Brain pericyte (primary cell): ENCODE measurements at regions not wholly inside any gene's neighbourhood (a gene's known extent, or its start where the extent isn't known, plus 50 kb on each side); places are given as distances from the start of the nearest gene placed in this dataset.
"Not testable (repeated sequence)": the region's sequence is repeated elsewhere in the genome, so short reads cannot be mapped to it uniquely, and the experiment has no call there.

Experiments used
- DNase-seq: peaks from one replicate; pipeline ENCODE4 v3.0.0-alpha.2; 2012; ENCODE audit warnings: low read depth, low spot score

GRCh38 chr6:167408235-167408869 lies 83.5 kb downstream of the TTLL2 start:
- no peak for DNase-seq

DNA sequence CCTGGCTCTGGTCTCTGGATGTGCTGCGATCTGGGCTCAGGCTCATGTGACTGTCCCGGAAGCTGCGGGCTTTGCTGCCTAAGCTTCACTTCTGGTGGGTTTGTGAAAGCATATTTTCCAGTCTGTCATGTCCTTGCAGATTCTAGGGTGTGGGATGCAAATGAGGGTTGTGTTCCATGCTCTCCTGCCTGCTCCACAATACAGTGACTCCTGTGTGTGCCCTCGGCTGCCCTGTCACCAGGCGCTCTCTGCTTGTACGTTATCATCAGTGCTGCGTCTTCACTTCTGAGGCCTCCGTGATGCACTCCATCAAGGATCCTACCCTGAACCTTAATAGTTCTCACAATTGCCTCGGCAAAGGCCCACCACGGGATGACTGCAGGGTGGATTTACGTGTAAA lies 84.2 kb downstream of the TTLL2 start:
- no peak for DNase-seq

- no peak for DNase-seq
These were observed 84.8 kb downstream of the TTLL2 start for GRCh38 chr6:167409694-167410093.

GRCh38 chr6:167410462-167410861 lies 85.6 kb downstream of the TTLL2 start:
- no peak for DNase-seq

GRCh38 chr6:167412506-167412905 lies 87.6 kb downstream of the TTLL2 start:
- DNase-seq = no peak

DNA sequence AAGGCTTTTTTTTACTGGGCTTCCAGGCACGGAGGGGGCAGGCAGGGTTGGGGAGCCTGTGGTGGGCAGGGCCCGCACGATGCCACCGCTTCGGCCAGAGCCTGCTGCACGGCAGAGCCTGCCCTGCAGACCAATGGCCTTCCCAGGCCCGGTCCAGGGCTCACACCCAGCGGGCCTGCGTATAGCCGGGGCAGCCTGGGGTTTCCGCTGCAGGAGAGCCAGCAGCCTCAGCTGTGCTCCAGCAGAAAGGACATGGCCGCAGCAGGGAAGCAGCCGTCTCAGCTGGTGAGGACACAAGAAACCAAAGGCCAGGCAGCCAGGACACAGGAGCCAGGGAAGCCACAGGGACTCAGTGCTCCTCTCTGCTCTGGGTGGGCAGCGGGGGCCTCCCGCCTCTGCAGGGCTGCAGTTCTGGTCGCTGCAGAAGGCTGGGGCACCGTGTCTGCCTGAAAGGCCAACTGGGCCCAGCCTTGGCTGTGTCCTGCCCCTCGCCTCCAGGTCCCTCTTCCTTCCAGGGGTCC lies 90.6 kb downstream of the TTLL2 start:
- DNase-seq = no peak

DNA sequence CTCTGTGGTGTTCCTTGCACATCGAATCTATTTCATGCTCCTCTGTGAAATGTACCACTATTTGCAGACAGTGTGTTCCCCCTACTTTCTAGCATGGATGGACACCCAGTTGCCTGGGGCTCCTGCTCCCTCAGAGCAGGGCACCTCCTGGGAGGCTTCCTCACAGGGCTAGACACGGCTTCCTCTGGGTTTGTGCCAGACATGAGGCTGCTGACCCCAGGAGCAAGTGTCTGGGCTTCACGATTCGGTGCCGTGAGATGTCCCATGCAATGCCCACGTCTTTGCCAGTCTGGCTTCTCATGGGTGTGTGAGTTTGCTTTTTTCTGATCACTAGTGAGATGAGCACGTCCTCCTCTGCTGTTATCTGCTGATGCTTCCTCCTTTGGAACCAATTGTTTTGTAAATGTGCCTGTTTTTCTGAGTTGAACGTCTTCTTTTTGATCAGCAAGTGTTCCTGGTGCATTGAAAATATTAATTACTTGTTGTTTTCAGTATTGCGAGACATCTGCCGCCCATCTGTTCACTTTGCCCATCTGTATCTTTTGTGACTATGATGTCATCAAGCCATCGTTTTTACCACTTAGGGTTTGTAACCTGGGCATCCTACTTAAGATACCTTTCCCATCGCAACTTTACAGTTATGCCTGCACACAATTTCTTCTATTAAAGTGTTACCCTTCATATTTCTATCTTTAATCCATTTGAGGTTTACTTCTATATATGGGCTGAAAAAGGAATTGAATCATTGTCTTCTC lies 92.0 kb downstream of the TTLL2 start:
- DNase-seq = no peak

- no peak for DNase-seq
These were observed 95.3 kb downstream of the TTLL2 start for GRCh38 chr6:167420177-167420576.

- no peak for DNase-seq
These were observed 96.2 kb downstream of the TTLL2 start for GRCh38 chr6:167420858-167421766.

- not testable (repeated sequence) for DNase-seq
These were observed 97.1 kb downstream of the TTLL2 start for GRCh38 chr6:167421944-167422343.

- DNase-seq = no peak
These were observed 98.0 kb downstream of the TTLL2 start for GRCh38 chr6:167422934-167423333.

GRCh38 chr6:167424060-167424673 lies 99.3 kb downstream of the TTLL2 start:
- no peak for DNase-seq

DNA sequence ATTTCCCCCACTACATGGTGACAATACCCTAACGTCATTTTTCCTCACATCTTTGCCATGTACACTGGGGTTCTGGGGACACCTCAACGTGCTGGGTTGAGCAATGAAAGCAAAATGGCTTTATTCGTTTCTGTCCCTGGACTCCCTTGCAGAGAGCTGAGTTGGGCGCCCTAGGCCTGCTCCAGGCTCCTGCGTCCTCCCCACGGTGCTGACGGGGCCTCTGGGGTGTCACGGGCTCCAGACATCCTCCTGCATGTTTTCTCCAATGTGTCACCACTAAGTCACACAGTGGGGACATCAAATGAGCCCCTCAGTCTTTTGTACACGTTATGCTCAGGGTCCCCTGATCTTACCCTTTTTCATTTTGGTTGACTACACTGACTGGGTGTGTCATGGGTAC lies 99.8 kb downstream of the TTLL2 start:
- no peak for DNase-seq

DNA sequence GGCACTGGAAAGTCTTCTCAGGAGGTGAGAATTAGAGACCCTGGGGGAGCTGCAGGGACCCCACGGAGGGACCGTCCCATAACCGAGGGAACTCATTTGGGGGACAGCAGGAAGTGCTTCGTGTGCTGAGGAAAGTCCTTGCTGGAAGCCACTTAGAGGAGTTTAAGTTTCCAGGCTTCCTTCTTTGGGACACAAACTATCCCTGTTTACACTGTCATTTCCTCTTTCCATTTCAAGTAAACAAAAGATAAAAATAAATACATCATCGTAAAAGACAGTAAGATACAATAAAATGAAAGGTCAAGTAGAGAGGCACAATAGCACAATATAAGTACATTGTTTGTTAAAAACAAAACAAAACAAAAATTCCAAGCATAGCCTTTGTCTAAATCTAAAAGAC lies 101.2 kb downstream of the TTLL2 start:
- DNase-seq = no peak

GRCh38 chr6:167426651-167427050 lies 101.8 kb downstream of the TTLL2 start:
- DNase-seq = no peak

DNA sequence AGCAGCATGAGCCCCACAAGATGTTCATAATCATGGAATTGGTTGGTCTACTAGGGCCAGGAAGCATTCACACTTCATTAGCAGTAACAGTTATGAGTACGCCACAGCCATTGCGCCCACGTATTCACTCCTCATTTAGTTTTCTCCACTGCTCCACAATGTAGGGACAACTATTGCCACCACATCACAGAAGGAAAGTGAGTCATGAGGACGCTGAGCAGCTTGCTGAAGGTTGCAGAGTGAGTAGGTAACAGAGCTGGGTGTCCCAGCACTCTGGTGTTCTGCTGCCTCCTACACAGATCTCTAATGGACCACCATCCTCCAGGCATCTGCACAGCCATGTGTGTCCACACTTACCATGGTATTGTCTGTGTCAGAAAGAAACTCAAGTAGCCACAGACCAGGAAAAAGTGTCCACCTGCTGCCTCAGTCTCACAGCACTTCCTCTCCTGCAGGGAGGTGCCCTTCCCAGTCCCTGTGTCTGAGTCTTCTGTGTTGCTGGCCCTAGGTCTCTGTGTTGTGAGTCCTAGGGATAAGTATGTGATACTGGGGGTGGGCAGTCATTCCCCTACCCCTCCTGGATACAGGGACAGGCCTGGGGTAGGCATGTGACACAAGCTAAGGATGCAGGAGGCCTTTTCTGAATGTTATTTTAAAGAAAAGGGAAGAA lies 103.9 kb downstream of the TTLL2 start:
- no peak for DNase-seq

GRCh38 chr6:167429353-167429752 lies 104.5 kb downstream of the TTLL2 start:
- DNase-seq = no peak

DNA sequence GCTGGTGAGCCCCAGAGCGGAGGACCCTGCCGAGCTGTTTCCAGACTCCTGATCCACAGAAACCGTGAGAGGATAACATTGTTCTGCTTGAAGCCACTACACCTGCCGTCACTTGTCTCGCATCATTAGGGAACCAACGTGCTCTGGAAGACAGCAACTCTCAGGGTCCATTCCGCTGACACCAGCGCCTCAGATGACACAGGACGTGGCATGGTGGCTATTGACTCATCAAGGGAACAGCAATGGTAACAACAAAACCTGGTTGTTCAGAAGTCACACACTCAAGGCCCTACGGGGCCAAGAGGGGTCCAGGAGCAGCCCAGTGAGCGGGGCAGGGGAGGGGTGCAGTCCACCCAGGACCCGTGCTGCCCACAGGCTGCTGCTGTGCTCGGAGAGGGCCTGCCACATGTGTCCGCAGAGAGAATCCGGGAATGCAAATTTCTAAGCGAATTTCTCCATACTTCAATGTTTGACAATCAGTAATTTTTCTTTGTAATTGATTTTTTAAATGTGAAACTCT lies 110.4 kb downstream of the TTLL2 start:
- DNase-seq = no peak

DNA sequence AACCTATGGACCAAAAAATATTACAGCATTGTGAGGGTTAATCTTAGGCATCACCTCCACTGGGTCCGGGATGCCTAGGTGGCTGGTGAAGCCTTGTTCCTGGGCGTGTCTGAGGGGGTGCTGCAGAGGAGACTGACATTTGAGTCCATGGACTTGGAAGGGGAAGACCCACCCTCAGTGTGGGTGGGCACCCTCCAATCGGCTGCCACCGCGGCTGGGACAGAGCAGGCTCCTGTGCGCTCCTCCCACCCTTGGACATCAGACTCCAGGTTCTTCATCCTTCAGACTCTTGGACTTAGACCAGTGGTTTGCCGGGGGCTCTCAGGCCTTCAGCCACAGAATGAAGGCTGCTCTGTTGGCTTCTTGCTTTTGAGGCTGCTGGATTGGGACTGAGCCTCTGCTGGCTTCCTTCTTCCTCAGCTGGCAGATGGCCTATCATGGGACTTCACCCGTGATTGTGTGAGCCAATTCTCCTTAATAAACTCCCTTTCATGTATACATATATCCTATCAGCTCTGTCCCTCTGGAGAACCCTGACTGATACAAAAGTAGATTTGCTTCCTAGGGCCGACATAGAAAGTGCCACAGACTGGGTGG lies 113.1 kb downstream of the TTLL2 start:
- DNase-seq = no peak

- no peak for DNase-seq
These were observed 116.9 kb downstream of the TTLL2 start for GRCh38 chr6:167441715-167442206.
